Stimulated activated CD4-positive, alpha-beta T cell treated with anti-CD3 and anti-CD28 coated beads, Interleukin-12 subunit alpha, Interleukin-12 subunit beta, amount 100 ng/mL, for 4 hours (primary cell): ENCODE measurements at regions not wholly inside any gene's neighbourhood (a gene's known extent, or its start where the extent isn't known, plus 50 kb on each side); places are given as distances from the start of the nearest gene placed in this dataset.

Source experiments
- DNase-seq: peaks from one replicate; pipeline ENCODE4 v3.0.0-alpha.2; 2020

- DNase-seq = no peak
These were observed 497.1 kb upstream of the PLXNA2 start for GRCh38 chr1:208741296-208741695.

- DNase-seq = no peak
These were observed 499.2 kb upstream of the PLXNA2 start for GRCh38 chr1:208743361-208743760.

GRCh38 chr1:208747979-208748378 is 503.8 kb upstream of the PLXNA2 start:
- DNase-seq = no peak

- no peak for DNase-seq
These were observed 504.4 kb upstream of the PLXNA2 start for GRCh38 chr1:208748387-208749165.

GRCh38 chr1:208756339-208756981 is 512.3 kb upstream of the PLXNA2 start:
- DNase-seq = no peak

GRCh38 chr1:208757846-208758245 is 513.7 kb upstream of the PLXNA2 start:
- no peak for DNase-seq

- no peak for DNase-seq
These were observed 515.1 kb upstream of the PLXNA2 start for GRCh38 chr1:208759255-208759654.

GRCh38 chr1:208763971-208764370 is 519.8 kb upstream of the PLXNA2 start:
- no peak for DNase-seq

- no peak for DNase-seq
These were observed 522.6 kb upstream of the PLXNA2 start for GRCh38 chr1:208766832-208767231.

- DNase-seq = no peak
These were observed 523.6 kb upstream of the PLXNA2 start for GRCh38 chr1:208767816-208768215.

GRCh38 chr1:208772891-208773290 is 528.7 kb upstream of the PLXNA2 start:
- no peak for DNase-seq

GRCh38 chr1:208775841-208776240 is 531.7 kb upstream of the PLXNA2 start:
- no peak for DNase-seq

- no peak for DNase-seq
These were observed 534.2 kb upstream of the PLXNA2 start for GRCh38 chr1:208778417-208778816.

GRCh38 chr1:208781391-208782045 is 537.3 kb upstream of the PLXNA2 start:
- DNase-seq = no peak

- no peak for DNase-seq
These were observed 538.0 kb upstream of the PLXNA2 start for GRCh38 chr1:208782186-208782585.

- no peak for DNase-seq
These were observed 541.4 kb upstream of the PLXNA2 start for GRCh38 chr1:208785629-208786028.

GRCh38 chr1:208787219-208787618 is 543.0 kb upstream of the PLXNA2 start:
- no peak for DNase-seq

GRCh38 chr1:208788013-208788540 is 543.9 kb upstream of the PLXNA2 start:
- DNase-seq = no peak

- no peak for DNase-seq
These were observed 547.3 kb upstream of the PLXNA2 start for GRCh38 chr1:208791456-208791855.

- no peak for DNase-seq
These were observed 549.7 kb upstream of the PLXNA2 start for GRCh38 chr1:208793861-208794345.

- no peak for DNase-seq
These were observed 555.0 kb upstream of the PLXNA2 start for GRCh38 chr1:208799186-208799585.

- no peak for DNase-seq
These were observed 559.0 kb upstream of the PLXNA2 start for GRCh38 chr1:208803011-208803811.
